IMR-90 (cell line): ENCODE measurements at regions not wholly inside any gene's neighbourhood (a gene's known extent, or its start where the extent isn't known, plus 50 kb on each side); places are given as distances from the start of the nearest gene placed in this dataset.

Source experiments
- ATAC-seq: fragments of 200-7000 bp; cut with Tn5 transposase; 2 replicates; pipeline ENCODE4 v1.9.1; 2020; ENCODE audit warnings: low read depth, mild to moderate bottlenecking, moderate library complexity
- BruUV-seq: library from RNA; stranded (reverse); fragments of 400-500 nt; replicated peaks from 2 replicates; lab custom pipeline; 2021; lab: Mats Ljungman, UMichigan
- CTCF ChIA-PET: fragments of 300-600 bp; formaldehyde crosslinking; extraction: SDS; loops from one replicate; lab custom pipeline; 2021; ENCODE audit warnings: antibody characterized with exemption; lab: Yijun Ruan, JAX
- POLR2A ChIA-PET: fragments of 300-600 bp; sonication (Branson Sonifier 250); formaldehyde crosslinking; loops from one replicate; lab custom pipeline; 2022; ENCODE audit warnings: antibody characterized with exemption; ENCODE audit not compliant: unreplicated experiment; lab: Charles Lee
- DNase-seq: peaks from one replicate; pipeline ENCODE4 v3.0.0; 2013
- H2AFZ ChIP-seq: replicated peaks from 2 replicates; pipeline ENCODE3; 2013; ENCODE audit warnings: low read length, mild to moderate bottlenecking; ENCODE audit not compliant: poor library complexity
- H2AK5ac ChIP-seq: 2 replicates; pipeline ENCODE4 v1.6.1; 2013; ENCODE audit warnings: low read depth, low read length, inconsistent platforms
- H2AK9ac ChIP-seq: replicated peaks from 2 replicates; pipeline ENCODE3; 2013; ENCODE audit warnings: mild to moderate bottlenecking, low read depth, low read length, moderate library complexity; ENCODE audit not compliant: poor library complexity
- H2BK120ac ChIP-seq: 2 replicates; pipeline ENCODE4 v1.6.1; 2013; ENCODE audit warnings: low read depth, low read length, inconsistent platforms
- H2BK15ac ChIP-seq: 3 replicates; pipeline ENCODE4 v1.6.1; 2013; ENCODE audit warnings: low read depth, low read length, inconsistent platforms
- H2BK20ac ChIP-seq: 2 replicates; pipeline ENCODE4 v1.6.1; 2013; ENCODE audit warnings: low read depth, mild to moderate bottlenecking, inconsistent platforms, low read length, moderate library complexity
- H2BK5ac ChIP-seq: 2 replicates; pipeline ENCODE4 v1.6.1; 2013; ENCODE audit warnings: mild to moderate bottlenecking, low read depth, low read length, inconsistent platforms; ENCODE audit not compliant: poor library complexity, severe bottlenecking
- H3K14ac ChIP-seq: replicated peaks from 2 replicates; pipeline ENCODE4 v1.6.1; 2013; ENCODE audit warnings: low read depth, low read length, inconsistent platforms
- H3K18ac ChIP-seq: 2 replicates; pipeline ENCODE4 v1.6.1; 2013; ENCODE audit warnings: low read depth, low read length, control low read depth
- H3K23ac ChIP-seq: 2 replicates; pipeline ENCODE4 v1.6.1; 2013; ENCODE audit warnings: low read depth, low read length, inconsistent platforms
- H3K27ac ChIP-seq: 2 replicates; pipeline ENCODE4 v1.5.1; 2013; ENCODE audit warnings: mild to moderate bottlenecking, control low read depth, low read length; ENCODE audit not compliant: insufficient read depth
- H3K27me3 ChIP-seq: 2 replicates; pipeline ENCODE4 v1.6.1; 2013; ENCODE audit warnings: low read length; ENCODE audit not compliant: control insufficient read depth, insufficient read depth
- H3K36me3 ChIP-seq: 2 replicates; pipeline ENCODE4 v1.6.1; 2013; ENCODE audit warnings: low read length, mixed read lengths; ENCODE audit not compliant: control insufficient read depth, insufficient read depth
- H3K4ac ChIP-seq: 2 replicates; pipeline ENCODE4 v1.6.1; 2013; ENCODE audit warnings: low read depth, low read length, inconsistent platforms
- H3K4me1 ChIP-seq: 2 replicates; pipeline ENCODE4 v1.6.1; 2013; ENCODE audit warnings: low read length, mixed read lengths; ENCODE audit not compliant: control insufficient read depth, insufficient read depth
- H3K4me2 ChIP-seq: 2 replicates; pipeline ENCODE4 v1.6.1; 2013; ENCODE audit warnings: low read depth, mild to moderate bottlenecking, control low read depth, low read length, moderate library complexity
- H3K4me3 ChIP-seq: 2 replicates; pipeline ENCODE4 v1.5.1; 2013; ENCODE audit warnings: low read depth, mild to moderate bottlenecking, control low read depth, low read length, moderate library complexity; ENCODE audit not compliant: insufficient read depth
- H3K56ac ChIP-seq: 2 replicates; pipeline ENCODE4 v1.6.1; 2013; ENCODE audit warnings: low read length, inconsistent platforms; ENCODE audit not compliant: insufficient read depth; ENCODE audit errors: extremely low read depth
- H3K79me1 ChIP-seq, 2 experiments: 2 replicates each; pipeline ENCODE4 v1.6.1; 2013; ENCODE audit warnings: low read length in 2 of 2, inconsistent platforms in 1 of 2, low read depth in 1 of 2
- H3K9ac ChIP-seq: 2 replicates; pipeline ENCODE4 v1.6.1; 2013; ENCODE audit warnings: low read depth, low read length, control low read depth
- H3K9me1 ChIP-seq: 2 replicates; pipeline ENCODE4 v1.6.1; 2013; ENCODE audit warnings: low read length, inconsistent platforms; ENCODE audit not compliant: insufficient read depth
- H3K9me3 ChIP-seq: 2 replicates; pipeline ENCODE4 v1.6.1; 2013; ENCODE audit warnings: low read length; ENCODE audit not compliant: control insufficient read depth, insufficient read depth
- H4K20me1 ChIP-seq: 2 replicates; pipeline ENCODE4 v1.6.1; 2013; ENCODE audit warnings: low read length, inconsistent platforms; ENCODE audit not compliant: insufficient read depth
- H4K5ac ChIP-seq: 2 replicates; pipeline ENCODE4 v1.6.1; 2013; ENCODE audit warnings: mild to moderate bottlenecking, low read depth, low read length, control low read depth
- H4K8ac ChIP-seq, 2 experiments: 2 replicates each; pipeline ENCODE4 v1.6.1; 2013; ENCODE audit warnings: low read depth in 2 of 2, low read length in 2 of 2, control low read depth in 1 of 2, inconsistent platforms in 1 of 2
- H4K91ac ChIP-seq: 2 replicates; pipeline ENCODE4 v1.6.1; 2013; ENCODE audit warnings: low read depth, low read length, inconsistent platforms; ENCODE audit not compliant: insufficient read depth
- BHLHE40 ChIP-seq: fragments of 150-350 bp; IDR thresholded peaks from 2 replicates; pipeline ENCODE4 v1.6.1; 2016; ENCODE audit warnings: mild to moderate bottlenecking, low read depth, low read length
- CEBPB ChIP-seq: IDR thresholded peaks from 2 replicates; pipeline ENCODE4 v1.6.1; 2012; ENCODE audit warnings: low read depth, low read length, improper control_type of control experiment
- CHD1 ChIP-seq: IDR thresholded peaks from 2 replicates; pipeline ENCODE4 v1.6.1; 2012; ENCODE audit warnings: low read depth, low read length, improper control_type of control experiment
- CTCF ChIP-seq: conservative IDR thresholded peaks from 2 replicates; pipeline ENCODE4 v1.5.1; 2012; ENCODE audit warnings: mild to moderate bottlenecking, low read depth, low read length, improper control_type of control experiment
- ELK1 ChIP-seq: fragments of 150-350 bp; IDR thresholded peaks from 2 replicates; pipeline ENCODE4 v1.6.1; 2016; ENCODE audit warnings: low read depth, mild to moderate bottlenecking, low read length, moderate library complexity, borderline replicate concordance
- FOS ChIP-seq: fragments of 150-350 bp; IDR thresholded peaks from 2 replicates; pipeline ENCODE4 v1.6.1; 2016; ENCODE audit warnings: low read depth, low read length
- MAFK ChIP-seq: IDR thresholded peaks from 2 replicates; pipeline ENCODE4 v1.6.1; 2012; ENCODE audit warnings: low read depth, low read length, improper control_type of control experiment
- MAZ ChIP-seq: IDR thresholded peaks from 2 replicates; pipeline ENCODE4 v1.6.1; 2012; ENCODE audit warnings: low read depth, mild to moderate bottlenecking, low read length, improper control_type of control experiment, moderate library complexity, borderline replicate concordance
- MXI1 ChIP-seq: IDR thresholded peaks from 2 replicates; pipeline ENCODE4 v1.6.1; 2012; ENCODE audit warnings: low read depth, mild to moderate bottlenecking, low read length, moderate library complexity, borderline replicate concordance
- NFE2L2 ChIP-seq: fragments of 150-350 bp; IDR thresholded peaks from 2 replicates; pipeline ENCODE4 v1.6.1; 2016; ENCODE audit warnings: low read depth, mild to moderate bottlenecking, low read length
- POLR2A ChIP-seq: IDR thresholded peaks from 2 replicates; pipeline ENCODE4 v1.6.1; 2012; ENCODE audit warnings: mild to moderate bottlenecking, low read depth, low read length
- RAD21 ChIP-seq: IDR thresholded peaks from 2 replicates; pipeline ENCODE4 v1.6.1; 2012; ENCODE audit warnings: low read length, improper control_type of control experiment
- RCOR1 ChIP-seq: IDR thresholded peaks from 2 replicates; pipeline ENCODE4 v1.6.1; 2012; ENCODE audit warnings: mild to moderate bottlenecking, low read length, improper control_type of control experiment; ENCODE audit not compliant: insufficient replicate concordance
- RFX5 ChIP-seq: IDR thresholded peaks from 2 replicates; pipeline ENCODE4 v1.8.0; 2012; ENCODE audit warnings: low read depth, mild to moderate bottlenecking, low read length, moderate library complexity
- SMC3 ChIP-seq: fragments of 150-350 bp; IDR thresholded peaks from 2 replicates; pipeline ENCODE4 v1.6.1; 2016; ENCODE audit warnings: low read depth, mild to moderate bottlenecking, antibody characterized with exemption, low read length, moderate library complexity
- WGBS, 2 experiments: methylation state at CpG; one replicate each; pipeline versions ENCODE4 v1.1.5 to v1.1.7; 2013; ENCODE audit warnings: missing lambda C conversion rate in 2 of 2; ENCODE audit not compliant: insufficient read length in 1 of 2; ENCODE audit errors: extremely low coverage in 2 of 2; 5-methylcytosine and 5-hydroxymethylcytosine counted together
- dilution Hi-C: fragments of 300-500 bp; cut with HindIII; formaldehyde crosslinking; loops from one replicate; pipeline ENCODE4 v1.14.3; 2018; ENCODE audit warnings: low sequenced_read_pairs; ENCODE audit not compliant: unreplicated experiment
- in situ Hi-C: fragments of 300-500 bp; cut with MboI; formaldehyde crosslinking; loops from 3 replicates; pipeline ENCODE4 v1.14.3; 2019; ENCODE audit warnings: low sequenced_read_pairs, inconsistent platforms, mixed read lengths
- intact Hi-C: fragments of 100-400 bp; cut with micrococcal nuclease; formaldehyde crosslinking; loops from 2 replicates; pipeline ENCODE4 v1.10.0; 2022
- TF ChIP-seq, protein P1 (sequence below): fragments of 150-350 bp; IDR thresholded peaks from 2 replicates; pipeline ENCODE4 v1.6.1; 2017; ENCODE audit warnings: mild to moderate bottlenecking, antibody characterized with exemption, low read length, low read depth

- Histone ChIP-seq H3K56ac (no peak overlapping the region), H3K18ac (no peak overlapping the region), H3K4me3 (no peak overlapping the region), H3K14ac (no peak overlapping the region), H3K79me1 (no peaks in the 10 kb centered on the region), H3K4ac (no peak overlapping the region), H3K4me1 (no peaks in the 10 kb centered on the region), H3K27me3 (peaks cover 5% of the 10 kb centered on the region), H4K8ac (no peak overlapping the region), H4K91ac (no peak overlapping the region), H2AK9ac (no peak overlapping the region), H3K9me1 (no peaks in the 10 kb centered on the region), H3K36me3 (no peaks in the 10 kb centered on the region), H3K23ac (no peak overlapping the region), H2BK15ac (no peak overlapping the region), H2AFZ (no peak overlapping the region), H4K5ac (no peak overlapping the region), H4K20me1 (no peaks in the 10 kb centered on the region), H3K9me3 (no peaks in the 10 kb centered on the region), H2BK5ac (no peak overlapping the region), H2AK5ac (no peak overlapping the region), H3K27ac (no peak overlapping the region), H2BK120ac (no peak overlapping the region), H3K4me2 (no peak overlapping the region), H3K9ac (no peak overlapping the region), H2BK20ac (no peak overlapping the region)
- POLR2A ChIA-PET: no interaction called here
- dilution Hi-C loops (no loop called here), in situ Hi-C loops (no loop called here), intact Hi-C loops (no loop called here)
- ATAC-seq: no peak
- WGBS, 2 experiments: 76% methylated on average over 4 of the region's 9 CpGs; no CpG with 5 or more reads in 1 of the 2 experiments
- no TSS peak for BruUV-seq
- TF ChIP-seq FOS (no peak), RFX5 (no peak), CEBPB (no peak), SMC3 (no peak), MAFK (no peak), CHD1 (no peak), RAD21 (no peak), NFE2L2 (no peak), BHLHE40 (no peak), CTCF (no peak), MXI1 (no peak), RCOR1 (no peak), POLR2A (no peak), MAZ (no peak), ELK1 (no peak)
- TF ChIP-seq, protein P1, sequence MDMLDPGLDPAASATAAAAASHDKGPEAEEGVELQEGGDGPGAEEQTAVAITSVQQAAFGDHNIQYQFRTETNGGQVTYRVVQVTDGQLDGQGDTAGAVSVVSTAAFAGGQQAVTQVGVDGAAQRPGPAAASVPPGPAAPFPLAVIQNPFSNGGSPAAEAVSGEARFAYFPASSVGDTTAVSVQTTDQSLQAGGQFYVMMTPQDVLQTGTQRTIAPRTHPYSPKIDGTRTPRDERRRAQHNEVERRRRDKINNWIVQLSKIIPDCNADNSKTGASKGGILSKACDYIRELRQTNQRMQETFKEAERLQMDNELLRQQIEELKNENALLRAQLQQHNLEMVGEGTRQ: no peak
- no peak for DNase-seq
- CTCF ChIA-PET: no interaction called here
Observed at GRCh38 chrX:150226223-150226965, 136.7 kb upstream of the MAMLD1 start.
